ENCODE measurements at regions not wholly inside any gene's neighbourhood (a gene's known extent, or its start where the extent isn't known, plus 50 kb on each side); places are given as distances from the start of the nearest gene placed in this dataset.

DNA sequence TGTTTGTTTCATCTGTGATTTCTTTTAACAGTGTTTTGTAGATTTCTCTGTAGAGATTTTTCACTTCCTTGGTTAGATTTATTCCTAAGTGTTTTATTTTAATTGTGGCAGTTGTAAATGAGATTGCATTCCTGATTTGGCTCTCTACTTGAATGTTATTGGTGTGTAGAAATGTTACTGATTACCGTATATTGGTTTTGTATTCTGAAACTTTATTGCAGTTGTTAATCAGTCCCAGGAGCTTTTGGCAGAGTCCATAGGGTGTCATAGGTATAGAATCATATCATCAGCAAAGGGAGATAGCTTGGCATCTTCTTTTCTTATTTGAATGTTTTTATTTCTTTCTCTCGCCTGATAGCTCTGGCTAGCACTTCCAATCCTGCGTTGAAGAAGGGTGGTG is 1386.7 kb downstream of the SLITRK5 start:
- Histone ChIP-seq H3K9ac (ENCODE audit: low read depth in 1 of 2, low read length in 2 of 2) (no peak overlapping the region), H3K4me3 (ENCODE audit: low read depth in 1 of 3, low read length in 3 of 3) (no peak overlapping the region), H3K27me3 (ENCODE audit: control insufficient read depth in 4 of 4, insufficient read depth in 4 of 4, low read length in 3 of 4) (peaks cover 0 to 8% (median 0%) of the 10 kb centered on the region in 4 donors), H3K9me3 (ENCODE audit: control insufficient read depth in 4 of 4, low read length in 3 of 4) (no peaks in the 10 kb centered on the region), H3K36me3 (ENCODE audit: control insufficient read depth in 4 of 4, insufficient read depth in 3 of 4, low read depth in 1 of 4, low read length in 3 of 4) (no peaks in the 10 kb centered on the region), H3K4me1 (ENCODE audit: control insufficient read depth in 4 of 4, insufficient read depth in 4 of 4, low read length in 3 of 4) (no peaks in the 10 kb centered on the region), H3K27ac (ENCODE audit: low read depth in 1 of 2, low read length in 2 of 2) (no peak overlapping the region)
- 86% methylated on average over 3 of the region's 3 CpGs for WGBS
- TF ChIP-seq TAF1 (conservative IDR thresholded peaks at IDR 0.05) (no peak), HNF4G (IDR thresholded peaks at IDR 0.05) (no peak), EGR1 (IDR thresholded peaks at IDR 0.05; ENCODE audit: low read depth in 2 of 2) (no peak), SP1 (IDR thresholded peaks at IDR 0.05) (no peak), RXRA (IDR thresholded peaks at IDR 0.05) (no peak), RAD21 (IDR thresholded peaks at IDR 0.05) (no peak), NR2F2 (IDR thresholded peaks at IDR 0.05) (no peak), FOXA1 (IDR thresholded peaks at IDR 0.05) (no peak)
- TF ChIP-seq, protein P1, sequence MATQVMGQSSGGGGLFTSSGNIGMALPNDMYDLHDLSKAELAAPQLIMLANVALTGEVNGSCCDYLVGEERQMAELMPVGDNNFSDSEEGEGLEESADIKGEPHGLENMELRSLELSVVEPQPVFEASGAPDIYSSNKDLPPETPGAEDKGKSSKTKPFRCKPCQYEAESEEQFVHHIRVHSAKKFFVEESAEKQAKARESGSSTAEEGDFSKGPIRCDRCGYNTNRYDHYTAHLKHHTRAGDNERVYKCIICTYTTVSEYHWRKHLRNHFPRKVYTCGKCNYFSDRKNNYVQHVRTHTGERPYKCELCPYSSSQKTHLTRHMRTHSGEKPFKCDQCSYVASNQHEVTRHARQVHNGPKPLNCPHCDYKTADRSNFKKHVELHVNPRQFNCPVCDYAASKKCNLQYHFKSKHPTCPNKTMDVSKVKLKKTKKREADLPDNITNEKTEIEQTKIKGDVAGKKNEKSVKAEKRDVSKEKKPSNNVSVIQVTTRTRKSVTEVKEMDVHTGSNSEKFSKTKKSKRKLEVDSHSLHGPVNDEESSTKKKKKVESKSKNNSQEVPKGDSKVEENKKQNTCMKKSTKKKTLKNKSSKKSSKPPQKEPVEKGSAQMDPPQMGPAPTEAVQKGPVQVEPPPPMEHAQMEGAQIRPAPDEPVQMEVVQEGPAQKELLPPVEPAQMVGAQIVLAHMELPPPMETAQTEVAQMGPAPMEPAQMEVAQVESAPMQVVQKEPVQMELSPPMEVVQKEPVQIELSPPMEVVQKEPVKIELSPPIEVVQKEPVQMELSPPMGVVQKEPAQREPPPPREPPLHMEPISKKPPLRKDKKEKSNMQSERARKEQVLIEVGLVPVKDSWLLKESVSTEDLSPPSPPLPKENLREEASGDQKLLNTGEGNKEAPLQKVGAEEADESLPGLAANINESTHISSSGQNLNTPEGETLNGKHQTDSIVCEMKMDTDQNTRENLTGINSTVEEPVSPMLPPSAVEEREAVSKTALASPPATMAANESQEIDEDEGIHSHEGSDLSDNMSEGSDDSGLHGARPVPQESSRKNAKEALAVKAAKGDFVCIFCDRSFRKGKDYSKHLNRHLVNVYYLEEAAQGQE (IDR thresholded peaks at IDR 0.05) = no peak
- TF ChIP-seq, protein P2, sequence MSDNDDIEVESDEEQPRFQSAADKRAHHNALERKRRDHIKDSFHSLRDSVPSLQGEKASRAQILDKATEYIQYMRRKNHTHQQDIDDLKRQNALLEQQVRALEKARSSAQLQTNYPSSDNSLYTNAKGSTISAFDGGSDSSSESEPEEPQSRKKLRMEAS (IDR thresholded peaks at IDR 0.05) = no peak
- TF ChIP-seq, protein P3, sequence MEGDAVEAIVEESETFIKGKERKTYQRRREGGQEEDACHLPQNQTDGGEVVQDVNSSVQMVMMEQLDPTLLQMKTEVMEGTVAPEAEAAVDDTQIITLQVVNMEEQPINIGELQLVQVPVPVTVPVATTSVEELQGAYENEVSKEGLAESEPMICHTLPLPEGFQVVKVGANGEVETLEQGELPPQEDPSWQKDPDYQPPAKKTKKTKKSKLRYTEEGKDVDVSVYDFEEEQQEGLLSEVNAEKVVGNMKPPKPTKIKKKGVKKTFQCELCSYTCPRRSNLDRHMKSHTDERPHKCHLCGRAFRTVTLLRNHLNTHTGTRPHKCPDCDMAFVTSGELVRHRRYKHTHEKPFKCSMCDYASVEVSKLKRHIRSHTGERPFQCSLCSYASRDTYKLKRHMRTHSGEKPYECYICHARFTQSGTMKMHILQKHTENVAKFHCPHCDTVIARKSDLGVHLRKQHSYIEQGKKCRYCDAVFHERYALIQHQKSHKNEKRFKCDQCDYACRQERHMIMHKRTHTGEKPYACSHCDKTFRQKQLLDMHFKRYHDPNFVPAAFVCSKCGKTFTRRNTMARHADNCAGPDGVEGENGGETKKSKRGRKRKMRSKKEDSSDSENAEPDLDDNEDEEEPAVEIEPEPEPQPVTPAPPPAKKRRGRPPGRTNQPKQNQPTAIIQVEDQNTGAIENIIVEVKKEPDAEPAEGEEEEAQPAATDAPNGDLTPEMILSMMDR (IDR thresholded peaks at IDR 0.05; ENCODE audit: low read depth, low read length, missing input control) = no peak
- TF ChIP-seq, protein P4, sequence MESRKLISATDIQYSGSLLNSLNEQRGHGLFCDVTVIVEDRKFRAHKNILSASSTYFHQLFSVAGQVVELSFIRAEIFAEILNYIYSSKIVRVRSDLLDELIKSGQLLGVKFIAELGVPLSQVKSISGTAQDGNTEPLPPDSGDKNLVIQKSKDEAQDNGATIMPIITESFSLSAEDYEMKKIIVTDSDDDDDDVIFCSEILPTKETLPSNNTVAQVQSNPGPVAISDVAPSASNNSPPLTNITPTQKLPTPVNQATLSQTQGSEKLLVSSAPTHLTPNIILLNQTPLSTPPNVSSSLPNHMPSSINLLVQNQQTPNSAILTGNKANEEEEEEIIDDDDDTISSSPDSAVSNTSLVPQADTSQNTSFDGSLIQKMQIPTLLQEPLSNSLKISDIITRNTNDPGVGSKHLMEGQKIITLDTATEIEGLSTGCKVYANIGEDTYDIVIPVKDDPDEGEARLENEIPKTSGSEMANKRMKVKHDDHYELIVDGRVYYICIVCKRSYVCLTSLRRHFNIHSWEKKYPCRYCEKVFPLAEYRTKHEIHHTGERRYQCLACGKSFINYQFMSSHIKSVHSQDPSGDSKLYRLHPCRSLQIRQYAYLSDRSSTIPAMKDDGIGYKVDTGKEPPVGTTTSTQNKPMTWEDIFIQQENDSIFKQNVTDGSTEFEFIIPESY (IDR thresholded peaks at IDR 0.05) = no peak
- TF ChIP-seq, protein P5, sequence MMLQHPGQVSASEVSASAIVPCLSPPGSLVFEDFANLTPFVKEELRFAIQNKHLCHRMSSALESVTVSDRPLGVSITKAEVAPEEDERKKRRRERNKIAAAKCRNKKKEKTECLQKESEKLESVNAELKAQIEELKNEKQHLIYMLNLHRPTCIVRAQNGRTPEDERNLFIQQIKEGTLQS (IDR thresholded peaks at IDR 0.05) = no peak
- no peak for DNase-seq (ENCODE audit: low spot score)

DNA sequence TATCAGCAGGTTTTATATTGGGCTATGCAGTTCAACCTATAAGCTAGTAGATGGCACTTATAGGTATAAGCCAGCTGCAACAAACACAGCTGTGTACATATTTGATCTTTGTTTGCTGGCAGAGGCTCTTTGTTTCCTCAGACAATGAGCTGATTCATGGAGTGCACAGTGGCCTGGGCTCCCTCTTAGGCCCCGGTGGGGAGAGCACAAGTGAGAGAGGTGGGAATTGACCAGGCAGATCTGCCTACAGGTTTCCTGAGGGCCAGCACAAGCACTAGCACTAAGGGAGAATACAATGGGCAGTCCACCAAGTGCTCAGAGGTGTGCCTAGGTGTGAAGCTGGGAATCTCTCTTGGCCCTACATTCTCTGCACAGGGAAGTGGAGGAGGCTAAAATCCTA is 1390.7 kb downstream of the SLITRK5 start:
- Histone ChIP-seq H3K27ac (ENCODE audit: low read depth in 1 of 2, low read length in 2 of 2) (no peak overlapping the region), H3K9me3 (ENCODE audit: control insufficient read depth in 4 of 4, low read length in 3 of 4) (no peaks in the 10 kb centered on the region), H3K9ac (ENCODE audit: low read depth in 1 of 2, low read length in 2 of 2) (no peak overlapping the region), H3K4me3 (ENCODE audit: low read depth in 1 of 3, low read length in 3 of 3) (no peak overlapping the region), H3K27me3 (ENCODE audit: control insufficient read depth in 4 of 4, insufficient read depth in 4 of 4, low read length in 3 of 4) (peaks cover 0 to 8% (median 0%) of the 10 kb centered on the region in 4 donors), H3K36me3 (ENCODE audit: control insufficient read depth in 4 of 4, insufficient read depth in 3 of 4, low read depth in 1 of 4, low read length in 3 of 4) (no peaks in the 10 kb centered on the region), H3K4me1 (ENCODE audit: control insufficient read depth in 4 of 4, insufficient read depth in 4 of 4, low read length in 3 of 4) (no peaks in the 10 kb centered on the region)
- DNase-seq (ENCODE audit: low spot score) = no peak
- 57% methylated on average over 1 of the region's 1 CpG for WGBS
- TF ChIP-seq HNF4A (conservative IDR thresholded peaks at IDR 0.05) (no peak), HNF4G (IDR thresholded peaks at IDR 0.05) (no peak), FOXA2 (IDR thresholded peaks at IDR 0.05) (no peak), GABPA (IDR thresholded peaks at IDR 0.05 in 1 of 2, conservative IDR thresholded peaks at IDR 0.05 in 1 of 2) (no peak), SP1 (IDR thresholded peaks at IDR 0.05) (no peak), YY1 (IDR thresholded peaks at IDR 0.05) (no peak), EGR1 (IDR thresholded peaks at IDR 0.05; ENCODE audit: low read depth in 2 of 2) (no peak), JUND (IDR thresholded peaks at IDR 0.05) (no peak), RAD21 (IDR thresholded peaks at IDR 0.05) (no peak)
- TF ChIP-seq, protein P2 (IDR thresholded peaks at IDR 0.05) = no peak
- TF ChIP-seq, protein P5 (IDR thresholded peaks at IDR 0.05) = no peak
- TF ChIP-seq, protein P1 (IDR thresholded peaks at IDR 0.05) = no peak

Data from liver (tissue), 8 donors.